Panc1 (cell line): ENCODE measurements at regions not wholly inside any gene's neighbourhood (a gene's known extent, or its start where the extent isn't known, plus 50 kb on each side); places are given as distances from the start of the nearest gene placed in this dataset.

Experiments used
- POLR2AphosphoS5 ChIP-seq: IDR thresholded peaks from 2 replicates; pipeline ENCODE4 v1.6.1; 2012; ENCODE audit warnings: mild to moderate bottlenecking, low read depth, low read length, moderate library complexity
- SIN3A ChIP-seq: IDR thresholded peaks from 2 replicates; pipeline ENCODE4 v1.6.1; 2012; ENCODE audit warnings: low read depth, mild to moderate bottlenecking, low read length, moderate library complexity, borderline replicate concordance; ENCODE audit not compliant: insufficient read depth
- TF ChIP-seq, protein P1 (sequence below): fragments of 450-650 bp; IDR thresholded peaks from 2 replicates; pipeline ENCODE4 v1.5.1; 2017; ENCODE audit warnings: mild to moderate bottlenecking

DNA sequence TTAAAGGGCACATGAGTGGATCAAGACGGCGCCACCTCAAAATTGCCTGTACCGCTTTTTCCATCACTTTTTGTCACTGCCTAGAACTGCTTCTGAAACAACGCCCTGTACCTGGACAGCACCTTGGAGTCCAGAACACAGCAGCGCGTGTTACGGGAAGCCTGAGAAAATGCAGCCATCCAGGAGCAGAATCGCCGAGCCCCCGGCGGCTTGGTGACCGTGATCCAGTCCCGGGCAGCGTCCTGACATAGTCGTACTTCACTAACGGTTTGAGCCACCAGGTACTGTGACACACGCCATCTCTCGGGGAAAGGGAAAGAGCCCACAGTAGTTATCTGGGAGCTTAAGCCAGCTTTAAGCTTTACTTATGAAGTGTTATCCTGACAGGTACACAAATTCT is 168.9 kb upstream of the SALL3 start:
- TF ChIP-seq POLR2AphosphoS5 (no peak), SIN3A (no peak)
- TF ChIP-seq, protein P1, sequence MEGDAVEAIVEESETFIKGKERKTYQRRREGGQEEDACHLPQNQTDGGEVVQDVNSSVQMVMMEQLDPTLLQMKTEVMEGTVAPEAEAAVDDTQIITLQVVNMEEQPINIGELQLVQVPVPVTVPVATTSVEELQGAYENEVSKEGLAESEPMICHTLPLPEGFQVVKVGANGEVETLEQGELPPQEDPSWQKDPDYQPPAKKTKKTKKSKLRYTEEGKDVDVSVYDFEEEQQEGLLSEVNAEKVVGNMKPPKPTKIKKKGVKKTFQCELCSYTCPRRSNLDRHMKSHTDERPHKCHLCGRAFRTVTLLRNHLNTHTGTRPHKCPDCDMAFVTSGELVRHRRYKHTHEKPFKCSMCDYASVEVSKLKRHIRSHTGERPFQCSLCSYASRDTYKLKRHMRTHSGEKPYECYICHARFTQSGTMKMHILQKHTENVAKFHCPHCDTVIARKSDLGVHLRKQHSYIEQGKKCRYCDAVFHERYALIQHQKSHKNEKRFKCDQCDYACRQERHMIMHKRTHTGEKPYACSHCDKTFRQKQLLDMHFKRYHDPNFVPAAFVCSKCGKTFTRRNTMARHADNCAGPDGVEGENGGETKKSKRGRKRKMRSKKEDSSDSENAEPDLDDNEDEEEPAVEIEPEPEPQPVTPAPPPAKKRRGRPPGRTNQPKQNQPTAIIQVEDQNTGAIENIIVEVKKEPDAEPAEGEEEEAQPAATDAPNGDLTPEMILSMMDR = no peak
